IPS-18a (cell line): ENCODE measurements at regions not wholly inside any gene's neighbourhood (a gene's known extent, or its start where the extent isn't known, plus 50 kb on each side); places are given as distances from the start of the nearest gene placed in this dataset.

Experiments
- H3K27ac ChIP-seq: one replicate; pipeline ENCODE4 v1.5.1; 2013; ENCODE audit warnings: low read length
- H3K27me3 ChIP-seq: one replicate; pipeline ENCODE4 v1.6.1; 2013; ENCODE audit warnings: mild to moderate bottlenecking, low read length; ENCODE audit not compliant: control insufficient read depth, insufficient read depth
- H3K36me3 ChIP-seq: one replicate; pipeline ENCODE4 v1.6.1; 2013; ENCODE audit warnings: low read depth, low read length; ENCODE audit not compliant: control insufficient read depth
- H3K4me1 ChIP-seq: one replicate; pipeline ENCODE4 v1.6.1; 2013; ENCODE audit warnings: low read depth, low read length; ENCODE audit not compliant: control insufficient read depth
- H3K4me3 ChIP-seq: one replicate; pipeline ENCODE4 v1.5.1; 2013; ENCODE audit warnings: low read length
- H3K9ac ChIP-seq: one replicate; pipeline ENCODE4 v1.6.1; 2013; ENCODE audit warnings: mild to moderate bottlenecking, low read length, moderate library complexity
- H3K9me3 ChIP-seq: one replicate; pipeline ENCODE4 v1.6.1; 2013; ENCODE audit warnings: low read depth, low read length; ENCODE audit not compliant: control insufficient read depth

- Histone ChIP-seq H3K9ac (no peak overlapping the region), H3K27ac (no peak overlapping the region), H3K4me3 (no peak overlapping the region), H3K4me1 (peaks cover 6% of the 10 kb centered on the region), H3K9me3 (no peaks in the 10 kb centered on the region), H3K36me3 (no peaks in the 10 kb centered on the region), H3K27me3 (no peaks in the 10 kb centered on the region)
Measured at GRCh38 chr22:27556371-27556770, 245.2 kb downstream of the MN1 start.

GRCh38 chr22:27557286-27558008 is 244.1 kb downstream of the MN1 start:
- Histone ChIP-seq H3K9ac (no peak overlapping the region), H3K4me1 (peaks cover 6% of the 10 kb centered on the region), H3K4me3 (no peak overlapping the region), H3K36me3 (no peaks in the 10 kb centered on the region), H3K27me3 (no peaks in the 10 kb centered on the region), H3K9me3 (no peaks in the 10 kb centered on the region), H3K27ac (no peak overlapping the region)

- Histone ChIP-seq H3K27me3 (no peaks in the 10 kb centered on the region), H3K4me1 (peaks cover 6% of the 10 kb centered on the region), H3K36me3 (no peaks in the 10 kb centered on the region), H3K9ac (no peak overlapping the region), H3K27ac (no peak overlapping the region), H3K4me3 (no peak overlapping the region), H3K9me3 (no peaks in the 10 kb centered on the region)
Measured at GRCh38 chr22:27558658-27559371, 242.7 kb downstream of the MN1 start.

- Histone ChIP-seq H3K27me3 (no peaks in the 10 kb centered on the region), H3K9ac (no peak overlapping the region), H3K9me3 (no peaks in the 10 kb centered on the region), H3K36me3 (no peaks in the 10 kb centered on the region), H3K4me3 (no peak overlapping the region), H3K27ac (no peak overlapping the region), H3K4me1 (peaks cover 6% of the 10 kb centered on the region)
Measured at GRCh38 chr22:27560781-27561180, 240.8 kb downstream of the MN1 start.

- Histone ChIP-seq H3K9me3 (no peaks in the 10 kb centered on the region), H3K36me3 (no peaks in the 10 kb centered on the region), H3K4me1 (peaks cover 6% of the 10 kb centered on the region), H3K4me3 (no peak overlapping the region), H3K27me3 (no peaks in the 10 kb centered on the region), H3K27ac (no peak overlapping the region), H3K9ac (no peak overlapping the region)
Measured at GRCh38 chr22:27561286-27561904, 240.2 kb downstream of the MN1 start.

- no peak overlapping the region for H3K9ac ChIP-seq
- no peak overlapping the region for H3K4me3 ChIP-seq
- no peaks in the 10 kb centered on the region for H3K9me3 ChIP-seq
- no peaks in the 10 kb centered on the region for H3K4me1 ChIP-seq
- no peak overlapping the region for H3K27ac ChIP-seq
- H3K36me3 ChIP-seq: no peaks in the 10 kb centered on the region
- H3K27me3 ChIP-seq: no peaks in the 10 kb centered on the region
Measured at GRCh38 chr22:27564806-27565205, 236.8 kb downstream of the MN1 start.

GRCh38 chr22:27566602-27567001 is 235.0 kb downstream of the MN1 start:
- H3K9ac ChIP-seq: no peak overlapping the region
- H3K4me3 ChIP-seq: no peak overlapping the region
- no peaks in the 10 kb centered on the region for H3K36me3 ChIP-seq
- no peaks in the 10 kb centered on the region for H3K9me3 ChIP-seq
- peaks cover 3% of the 10 kb centered on the region for H3K27me3 ChIP-seq
- peaks cover 2% of the 10 kb centered on the region for H3K4me1 ChIP-seq
- no peak overlapping the region for H3K27ac ChIP-seq

GRCh38 chr22:27568265-27568664 is 233.3 kb downstream of the MN1 start:
- no peak overlapping the region for H3K4me3 ChIP-seq
- no peak overlapping the region for H3K9ac ChIP-seq
- H3K27me3 ChIP-seq: peaks cover 3% of the 10 kb centered on the region
- H3K4me1 ChIP-seq: peaks cover 13% of the 10 kb centered on the region
- no peaks in the 10 kb centered on the region for H3K9me3 ChIP-seq
- H3K36me3 ChIP-seq: no peaks in the 10 kb centered on the region
- no peak overlapping the region for H3K27ac ChIP-seq

- Histone ChIP-seq H3K4me1 (peaks cover 17% of the 10 kb centered on the region), H3K9ac (no peak overlapping the region), H3K9me3 (no peaks in the 10 kb centered on the region), H3K4me3 (no peak overlapping the region), H3K36me3 (no peaks in the 10 kb centered on the region), H3K27ac (no peak overlapping the region), H3K27me3 (peaks cover 3% of the 10 kb centered on the region)
Measured at GRCh38 chr22:27571463-27572277, 229.9 kb downstream of the MN1 start.

GRCh38 chr22:27572278-27572666 is 229.3 kb downstream of the MN1 start:
- H3K9me3 ChIP-seq: no peaks in the 10 kb centered on the region
- peaks cover 3% of the 10 kb centered on the region for H3K27me3 ChIP-seq
- H3K9ac ChIP-seq: no peak overlapping the region
- H3K4me1 ChIP-seq: peaks cover 17% of the 10 kb centered on the region
- no peak overlapping the region for H3K27ac ChIP-seq
- H3K36me3 ChIP-seq: no peaks in the 10 kb centered on the region
- no peak overlapping the region for H3K4me3 ChIP-seq

- no peak overlapping the region for H3K9ac ChIP-seq
- H3K4me3 ChIP-seq: no peak overlapping the region
Measured at GRCh38 chr22:27573280-27574001, 228.1 kb downstream of the MN1 start.

More at GRCh38 chr22:27573280-27574001, 228.1 kb downstream of the MN1 start:
- Histone ChIP-seq H3K27ac (no peak overlapping the region), H3K27me3 (peaks cover 3% of the 10 kb centered on the region), H3K9me3 (no peaks in the 10 kb centered on the region), H3K36me3 (no peaks in the 10 kb centered on the region), H3K4me1 (peaks cover 17% of the 10 kb centered on the region)
